HG03457 (cell line): ENCODE measurements at regions not wholly inside any gene's neighbourhood (a gene's known extent, or its start where the extent isn't known, plus 50 kb on each side); places are given as distances from the start of the nearest gene placed in this dataset.

Experiments used
- ATAC-seq: cut with Tn5 transposase; IDR thresholded peaks from one replicate; pipeline ENCODE4 v1.9.1; 2021; ENCODE audit warnings: moderate number of reproducible peaks; ENCODE audit not compliant: unreplicated experiment

- ATAC-seq = no peak
Observed at GRCh38 chr17:27240086-27240801, 53.7 kb upstream of the WSB1 start.

- ATAC-seq = no peak
Observed at GRCh38 chr17:27240802-27241155, 53.1 kb upstream of the WSB1 start.

GRCh38 chr17:27241346-27241946, 52.5 kb upstream of the WSB1 start:
- no peak for ATAC-seq

GRCh38 chr17:27242951-27243350, 51.0 kb upstream of the WSB1 start:
- ATAC-seq = no peak

- no peak for ATAC-seq
Observed at GRCh38 chr17:27244011-27244410, 49.9 kb upstream of the WSB1 start.
